Stomach (tissue), 8 donors: ENCODE measurements at regions not wholly inside any gene's neighbourhood (a gene's known extent, or its start where the extent isn't known, plus 50 kb on each side); places are given as distances from the start of the nearest gene placed in this dataset.

Source experiments
- DNase-seq, 2 donors: peaks; one replicate each; pipeline versions ENCODE4 v3.0.0 to v3.0.0-alpha.2; 2013 to 2019
- H3K27ac ChIP-seq, 5 donors: fragments of 200-600 bp in 4 of 5; sonication (generic) in 4 of 5; one replicate each; pipeline ENCODE4 v1.5.1; 2013 to 2019; ENCODE audit warnings: mild to moderate bottlenecking in 1 of 5, moderate library complexity in 1 of 5
- H3K27me3 ChIP-seq, 3 donors: fragments of 200-600 bp; sonication (generic); one replicate each; pipeline ENCODE4 v1.5.1; 2017 to 2019; ENCODE audit warnings: mixed run types in 1 of 3
- H3K36me3 ChIP-seq, 4 donors: fragments of 200-600 bp; sonication (generic); 1 replicate in 3 of 4; 2 replicates in 1 of 4; pipeline ENCODE4 v1.5.1; 2016 to 2019
- H3K4me1 ChIP-seq, 4 donors: fragments of 200-600 bp; sonication (generic); one replicate each; pipeline ENCODE4 v1.5.1; 2016 to 2019
- H3K4me3 ChIP-seq, 4 donors: fragments of 200-600 bp; sonication (generic) in 3 of 4; one replicate each; pipeline ENCODE4 v1.5.1; 2016 to 2019; ENCODE audit warnings: mild to moderate bottlenecking in 1 of 4
- H3K9me3 ChIP-seq, 4 donors: fragments of 200-600 bp; sonication (generic); one replicate each; pipeline ENCODE4 v1.5.1; 2016 to 2019
- CTCF ChIP-seq, 7 experiments: fragments of 450-650 bp in 4 of 7; fragments of 200-600 bp in 3 of 7; sonication (generic) in 3 of 7; IDR thresholded peaks; one replicate each; pipeline ENCODE4 v1.5.1; 2016 to 2019; ENCODE audit warnings: antibody characterized with exemption in 7 of 7, control low read depth in 2 of 7, mild to moderate bottlenecking in 1 of 7
- EP300 ChIP-seq: sonication (generic); formaldehyde crosslinking; IDR thresholded peaks from one replicate; pipeline ENCODE4 v1.6.1; 2017; ENCODE audit warnings: antibody characterized with exemption
- POLR2A ChIP-seq, 4 donors: fragments of 450-650 bp; IDR thresholded peaks; one replicate each; pipeline ENCODE4 v1.6.1; 2016; ENCODE audit warnings: antibody characterized with exemption in 4 of 4, control low read depth in 2 of 4, mild to moderate bottlenecking in 1 of 4, moderate library complexity in 1 of 4
- POLR2AphosphoS5 ChIP-seq, 3 donors: sonication (generic); formaldehyde crosslinking; IDR thresholded peaks; one replicate each; pipeline ENCODE4 v1.6.1; 2016; ENCODE audit warnings: antibody characterized with exemption in 3 of 3
- WGBS, 5 donors: extraction: QIAGEN DNeasy Blood & Tissue Kit in 3 of 5; methylation state at CpG; one replicate each; pipeline versions ENCODE4 v1.1.5 to v1.1.7; 2013 to 2018; 5-methylcytosine and 5-hydroxymethylcytosine counted together
- intact Hi-C: fragments of 100-400 bp; cut with DNase I; formaldehyde crosslinking; loops from one replicate; pipeline ENCODE4 v1.15.1; 2023; ENCODE audit warnings: low total_unique reads
- donor health status: healthy with polysubstance abuse.
- donor health status: Bipolar disorder and iron deficiency.
- donor health status: healthy.

GRCh38 chr3:168973206-168973605, 690.3 kb downstream of the MECOM start:
- no peaks in the 10 kb centered on the region for H3K9me3 ChIP-seq
- no peaks in the 10 kb centered on the region for H3K27me3 ChIP-seq
- no peaks in the 10 kb centered on the region for H3K36me3 ChIP-seq
- H3K4me1 ChIP-seq, result peaks cover 0 to 13% (median 0%) of the 10 kb centered on the region in 4 donors
- TF ChIP-seq EP300 (no peak), POLR2AphosphoS5 (IDR thresholded peaks at IDR 0.05) (no peak), POLR2A (IDR thresholded peaks at IDR 0.05) (no peak), CTCF (IDR thresholded peaks at IDR 0.05) (no peak)
- H3K27ac ChIP-seq, result no peak overlapping the region
- 55 to 81% (median 78%) methylated on average over 1 of the region's 1 CpG for WGBS, 5 donors
- intact Hi-C loops, result no loop called here
- no peak for DNase-seq
- no peak overlapping the region for H3K4me3 ChIP-seq

GRCh38 chr3:168968609-168969008, 694.9 kb downstream of the MECOM start:
- Histone ChIP-seq H3K4me1 (no peaks in the 10 kb centered on the region), H3K9me3 (no peaks in the 10 kb centered on the region), H3K27me3 (no peaks in the 10 kb centered on the region), H3K36me3 (no peaks in the 10 kb centered on the region), H3K4me3 (no peak overlapping the region), H3K27ac (no peak overlapping the region)
- intact Hi-C loops, result no loop called here
- WGBS, 5 donors, result 88 to 95% (median 92%) methylated on average over 3 of the region's 3 CpGs
- no peak for TF ChIP-seq EP300
- no peak for TF ChIP-seq POLR2A (IDR thresholded peaks at IDR 0.05)
- no peak for TF ChIP-seq CTCF (IDR thresholded peaks at IDR 0.05)
- TF ChIP-seq POLR2AphosphoS5 (IDR thresholded peaks at IDR 0.05), result no peak
- no peak for DNase-seq

- 91 to 96% (median 94%) methylated on average over 9 of the region's 9 CpGs for WGBS, 5 donors
- Histone ChIP-seq H3K4me3 (no peak overlapping the region), H3K27me3 (no peaks in the 10 kb centered on the region), H3K27ac (no peak overlapping the region), H3K4me1 (no peaks in the 10 kb centered on the region), H3K9me3 (no peaks in the 10 kb centered on the region), H3K36me3 (no peaks in the 10 kb centered on the region)
- intact Hi-C loops, result no loop called here
- DNase-seq, result no peak
- TF ChIP-seq CTCF (IDR thresholded peaks at IDR 0.05), result no peak
- TF ChIP-seq POLR2A (IDR thresholded peaks at IDR 0.05), result no peak
- TF ChIP-seq POLR2AphosphoS5 (IDR thresholded peaks at IDR 0.05), result no peak
- TF ChIP-seq EP300, result no peak
Observed at GRCh38 chr3:168964736-168965135, 698.8 kb downstream of the MECOM start.

GRCh38 chr3:168961271-168961670, 702.2 kb downstream of the MECOM start:
- no peak overlapping the region for H3K4me3 ChIP-seq
- no peaks in the 10 kb centered on the region for H3K36me3 ChIP-seq
- no peak for DNase-seq
- intact Hi-C loops, result no loop called here
- H3K9me3 ChIP-seq, result no peaks in the 10 kb centered on the region
- no peak overlapping the region for H3K27ac ChIP-seq
- no peaks in the 10 kb centered on the region for H3K4me1 ChIP-seq
- TF ChIP-seq CTCF (IDR thresholded peaks at IDR 0.05) (no peak), POLR2A (IDR thresholded peaks at IDR 0.05) (no peak), POLR2AphosphoS5 (IDR thresholded peaks at IDR 0.05) (no peak), EP300 (no peak)
- H3K27me3 ChIP-seq, result no peaks in the 10 kb centered on the region
- WGBS, 5 donors, result 66 to 81% (median 73%) methylated on average over 2 of the region's 2 CpGs
